ENCODE measurements at regions not wholly inside any gene's neighbourhood (a gene's known extent, or its start where the extent isn't known, plus 50 kb on each side); places are given as distances from the start of the nearest gene placed in this dataset.
"Not testable (repeated sequence)": the region's sequence is repeated elsewhere in the genome, so short reads cannot be mapped to it uniquely, and the experiment has no call there.

- DNase-seq: not testable (repeated sequence)
Observed at GRCh38 chr15:20055921-20056320, 485.7 kb downstream of the GOLGA6L6 start.

- DNase-seq: not testable (repeated sequence)
Observed at GRCh38 chr15:20048189-20048588, 493.4 kb downstream of the GOLGA6L6 start.

- DNase-seq: not testable (repeated sequence)
Observed at GRCh38 chr15:20045165-20045564, 496.4 kb downstream of the GOLGA6L6 start.

GRCh38 chr15:20040691-20041090 is 500.9 kb downstream of the GOLGA6L6 start:
- not testable (repeated sequence) for DNase-seq

- not testable (repeated sequence) for DNase-seq
Observed at GRCh38 chr15:20025040-20025439, 516.6 kb downstream of the GOLGA6L6 start.

- not testable (repeated sequence) for DNase-seq
Observed at GRCh38 chr15:20022349-20022748, 519.3 kb downstream of the GOLGA6L6 start.

- not testable (repeated sequence) for DNase-seq
Observed at GRCh38 chr15:20021351-20021750, 520.2 kb downstream of the GOLGA6L6 start.

- not testable (repeated sequence) for DNase-seq
Observed at GRCh38 chr15:20020588-20020987, 521.0 kb downstream of the GOLGA6L6 start.

- not testable (repeated sequence) for DNase-seq
Observed at GRCh38 chr15:20019758-20020157, 521.8 kb downstream of the GOLGA6L6 start.

GRCh38 chr15:20017581-20017980 is 524.0 kb downstream of the GOLGA6L6 start:
- not testable (repeated sequence) for DNase-seq

- DNase-seq: not testable (repeated sequence)
Observed at GRCh38 chr15:20016941-20017340, 524.7 kb downstream of the GOLGA6L6 start.

- not testable (repeated sequence) for DNase-seq
Observed at GRCh38 chr15:20012837-20013236, 528.8 kb downstream of the GOLGA6L6 start.

- DNase-seq: not testable (repeated sequence)
Observed at GRCh38 chr15:20010759-20011158, 530.8 kb downstream of the GOLGA6L6 start.

GRCh38 chr15:20009619-20010018 is 532.0 kb downstream of the GOLGA6L6 start:
- DNase-seq: not testable (repeated sequence)

- not testable (repeated sequence) for DNase-seq
Observed at GRCh38 chr15:20007338-20007737, 534.3 kb downstream of the GOLGA6L6 start.

GRCh38 chr15:20003471-20003870 is 538.1 kb downstream of the GOLGA6L6 start:
- not testable (repeated sequence) for DNase-seq

GRCh38 chr15:20002560-20002959 is 539.0 kb downstream of the GOLGA6L6 start:
- not testable (repeated sequence) for DNase-seq

GRCh38 chr15:19996574-19997194 is 544.9 kb downstream of the GOLGA6L6 start:
- not testable (repeated sequence) for DNase-seq

- DNase-seq: not testable (repeated sequence)
Observed at GRCh38 chr15:19995296-19995695, 546.3 kb downstream of the GOLGA6L6 start.

GRCh38 chr15:19992428-19992827 is 549.2 kb downstream of the GOLGA6L6 start:
- no peak for DNase-seq

GRCh38 chr15:19988094-19988660 is 553.4 kb downstream of the GOLGA6L6 start:
- DNase-seq: no peak

GRCh38 chr15:19987389-19988048 is 554.1 kb downstream of the GOLGA6L6 start:
- DNase-seq: no peak

- DNase-seq: no peak
Observed at GRCh38 chr15:19984101-19984500, 557.5 kb downstream of the GOLGA6L6 start.

- DNase-seq: no peak
Observed at GRCh38 chr15:19974998-19975397, 566.6 kb downstream of the GOLGA6L6 start.

All from CD4-positive, alpha-beta T cell treated with Interleukin-21 for 1 hour (primary cell).